ENCODE measurements at regions not wholly inside any gene's neighbourhood (a gene's known extent, or its start where the extent isn't known, plus 50 kb on each side); places are given as distances from the start of the nearest gene placed in this dataset.
"Not testable (repeated sequence)": the region's sequence is repeated elsewhere in the genome, so short reads cannot be mapped to it uniquely, and the experiment has no call there.

DNA sequence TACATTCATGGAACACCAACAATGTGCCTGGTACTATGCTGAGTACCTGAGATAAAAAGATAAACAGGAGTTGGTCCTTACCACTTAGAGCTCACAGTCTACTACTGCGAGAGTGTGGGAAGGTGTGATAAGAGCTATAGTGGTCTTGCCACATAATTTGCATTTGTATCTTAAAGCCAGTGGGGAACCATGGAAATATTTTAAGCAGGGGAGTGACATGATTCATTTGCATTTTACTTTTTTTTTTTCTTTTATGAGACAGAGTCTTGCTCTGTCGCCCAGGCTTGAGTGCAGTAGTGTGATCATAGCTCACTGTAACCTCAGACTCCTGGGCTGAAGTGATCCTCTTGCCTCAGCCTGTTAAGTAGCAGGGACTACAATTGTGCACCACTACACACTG is 53.6 kb downstream of the SRGAP2 start:
- DNase-seq: not testable (repeated sequence)

- DNase-seq: not testable (repeated sequence)
These were observed 58.1 kb downstream of the SRGAP2 start for GRCh38 chr1:206261473-206261872.

GRCh38 chr1:206262424-206262823 is 59.1 kb downstream of the SRGAP2 start:
- DNase-seq: not testable (repeated sequence)

GRCh38 chr1:206264916-206265315 is 61.6 kb downstream of the SRGAP2 start:
- not testable (repeated sequence) for DNase-seq

- not testable (repeated sequence) for DNase-seq
These were observed 67.8 kb downstream of the SRGAP2 start for GRCh38 chr1:206271153-206271552.

GRCh38 chr1:206273104-206273503 is 69.8 kb downstream of the SRGAP2 start:
- DNase-seq: not testable (repeated sequence)

DNA sequence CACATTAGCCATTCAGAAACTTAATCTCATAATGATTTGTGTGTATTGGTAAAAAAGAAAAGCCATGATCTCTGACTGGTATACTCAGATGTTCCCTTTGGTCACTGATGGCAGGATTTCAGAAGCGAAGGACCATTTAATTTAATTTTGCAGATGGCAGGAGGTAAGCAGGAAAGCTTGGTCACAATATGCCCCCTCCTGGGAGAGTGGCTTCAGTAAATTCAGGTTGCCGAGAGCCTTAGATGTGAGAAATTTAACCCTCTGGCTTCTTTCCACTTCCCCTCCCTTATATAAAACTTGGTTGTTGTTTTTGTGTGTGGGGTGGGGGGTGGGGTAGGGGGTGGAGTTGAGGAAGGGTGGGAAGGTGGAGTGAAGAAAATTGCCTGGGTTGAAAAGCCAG is 72.8 kb downstream of the SRGAP2 start:
- not testable (repeated sequence) for DNase-seq

DNA sequence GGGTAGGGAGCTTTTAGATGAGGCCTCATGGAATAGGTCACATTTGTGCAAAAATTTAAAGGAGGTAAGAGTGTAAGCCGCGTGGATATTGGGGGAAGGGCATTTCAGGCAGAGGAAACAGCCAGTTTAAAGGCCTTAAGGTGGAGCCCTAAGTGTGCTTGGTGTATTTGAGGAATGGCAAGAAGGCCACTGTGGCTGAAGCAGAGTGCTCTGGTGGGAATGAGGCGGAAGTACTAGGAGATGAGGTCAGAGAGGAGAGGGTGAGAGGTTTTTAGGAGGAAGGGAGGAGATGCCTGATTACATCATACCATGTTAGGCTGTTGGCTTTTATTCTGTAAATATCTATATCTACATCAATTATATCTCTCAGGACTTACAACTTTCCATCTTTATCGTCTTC is 75.3 kb downstream of the SRGAP2 start:
- DNase-seq: not testable (repeated sequence)

- DNase-seq: not testable (repeated sequence)
These were observed 77.3 kb downstream of the SRGAP2 start for GRCh38 chr1:206280683-206281082.

DNA sequence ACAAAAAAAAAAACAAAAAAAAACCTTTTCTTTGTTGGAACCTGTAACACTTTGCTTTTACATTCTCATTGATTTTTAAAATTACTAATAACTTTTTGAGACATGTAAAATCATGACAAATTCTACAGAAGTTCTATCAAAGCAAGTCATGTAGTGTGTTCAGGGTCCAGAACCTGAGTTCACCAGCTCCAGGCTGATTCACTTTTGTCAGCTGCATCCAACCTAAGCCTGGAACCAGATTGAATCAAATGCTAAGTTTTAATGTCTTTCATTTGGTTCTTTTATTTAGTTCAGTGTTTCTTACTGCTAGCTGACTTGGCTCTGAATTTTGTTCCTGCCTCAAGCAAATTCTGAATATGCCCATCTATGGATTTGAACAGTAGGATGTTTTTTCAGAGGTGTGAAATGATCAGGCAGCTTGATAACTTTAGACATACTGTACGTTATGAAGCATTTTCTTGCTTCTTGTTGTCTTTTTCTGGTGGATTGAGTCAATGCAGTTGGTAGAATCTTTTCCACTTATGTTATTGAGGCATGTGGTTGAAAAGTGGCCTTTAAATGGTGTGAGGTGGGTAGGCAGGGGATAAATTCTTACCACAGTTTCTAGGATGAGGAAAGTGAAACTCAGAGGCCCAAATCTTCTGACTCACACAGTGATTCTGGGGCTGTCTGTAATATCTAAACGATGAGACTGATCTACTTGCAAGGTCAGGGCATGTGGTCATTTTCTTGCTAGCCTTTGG is 78.7 kb downstream of the SRGAP2 start:
- DNase-seq: not testable (repeated sequence)

- DNase-seq: not testable (repeated sequence)
These were observed 82.0 kb downstream of the SRGAP2 start for GRCh38 chr1:206285024-206285960.

DNA sequence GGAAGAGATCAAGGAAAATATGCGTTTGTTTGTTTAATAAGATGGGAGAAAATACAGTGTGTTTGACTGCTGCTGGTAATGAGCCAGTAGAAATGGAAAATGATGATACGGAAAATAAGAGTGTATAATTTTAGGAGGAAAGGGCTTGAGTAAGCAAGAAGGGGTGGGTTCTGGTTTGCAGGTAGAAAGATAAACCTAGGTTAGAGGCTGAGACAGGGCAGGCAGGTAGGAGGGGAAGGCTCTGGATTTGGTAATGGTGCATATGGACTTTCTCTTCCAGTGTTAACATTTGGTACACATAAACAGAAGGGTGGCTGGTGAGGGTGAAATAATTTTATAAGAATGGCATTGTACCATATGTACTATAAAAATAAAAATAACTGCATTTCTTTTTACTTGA is 84.4 kb downstream of the SRGAP2 start:
- DNase-seq: not testable (repeated sequence)

- DNase-seq: not testable (repeated sequence)
These were observed 85.1 kb downstream of the SRGAP2 start for GRCh38 chr1:206288453-206288852.

DNA sequence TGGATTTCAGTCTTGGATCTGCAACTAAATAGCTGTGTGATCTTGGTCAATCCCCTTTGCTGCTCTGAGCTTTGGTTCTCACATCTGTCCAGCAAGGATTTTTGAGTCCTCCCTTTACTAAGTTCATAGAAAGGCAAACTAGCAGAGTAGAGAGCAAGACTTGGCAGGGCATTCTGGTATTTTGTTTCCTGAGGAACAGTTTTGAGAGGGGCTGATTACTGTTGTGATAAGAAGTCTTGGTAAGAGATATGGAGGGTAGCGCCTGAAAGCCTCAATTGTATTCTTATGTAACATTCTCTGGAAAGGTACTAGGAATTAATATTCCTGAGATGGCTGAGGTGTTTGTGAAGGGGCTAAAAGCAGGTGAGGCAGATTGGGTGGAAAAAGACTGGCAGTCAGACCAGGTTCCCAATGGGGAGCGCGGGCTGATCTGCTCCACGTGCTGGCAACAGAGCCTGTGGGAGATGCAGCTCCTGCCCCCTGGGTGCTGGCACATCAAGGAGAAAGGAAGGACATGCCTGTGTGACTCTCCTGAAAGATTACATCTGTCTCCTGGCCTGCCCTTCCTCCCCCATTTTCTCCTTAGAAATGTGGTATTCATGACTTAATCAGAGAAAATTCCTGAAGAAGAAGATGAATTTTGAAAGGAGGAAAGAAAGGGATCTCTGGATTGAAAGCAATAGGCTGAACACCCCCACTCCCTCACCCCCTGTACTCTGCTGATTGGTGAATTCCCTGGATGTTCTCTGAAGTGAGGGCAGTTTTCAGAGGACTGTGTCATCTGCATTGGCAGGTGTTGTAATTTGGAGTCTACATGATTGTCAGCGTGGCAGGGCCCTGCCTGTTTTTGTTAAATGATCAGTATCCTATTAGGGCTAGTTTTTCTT is 94.0 kb downstream of the SRGAP2 start:
- DNase-seq: not testable (repeated sequence)

- not testable (repeated sequence) for DNase-seq
These were observed 94.7 kb downstream of the SRGAP2 start for GRCh38 chr1:206298032-206298392.

DNA sequence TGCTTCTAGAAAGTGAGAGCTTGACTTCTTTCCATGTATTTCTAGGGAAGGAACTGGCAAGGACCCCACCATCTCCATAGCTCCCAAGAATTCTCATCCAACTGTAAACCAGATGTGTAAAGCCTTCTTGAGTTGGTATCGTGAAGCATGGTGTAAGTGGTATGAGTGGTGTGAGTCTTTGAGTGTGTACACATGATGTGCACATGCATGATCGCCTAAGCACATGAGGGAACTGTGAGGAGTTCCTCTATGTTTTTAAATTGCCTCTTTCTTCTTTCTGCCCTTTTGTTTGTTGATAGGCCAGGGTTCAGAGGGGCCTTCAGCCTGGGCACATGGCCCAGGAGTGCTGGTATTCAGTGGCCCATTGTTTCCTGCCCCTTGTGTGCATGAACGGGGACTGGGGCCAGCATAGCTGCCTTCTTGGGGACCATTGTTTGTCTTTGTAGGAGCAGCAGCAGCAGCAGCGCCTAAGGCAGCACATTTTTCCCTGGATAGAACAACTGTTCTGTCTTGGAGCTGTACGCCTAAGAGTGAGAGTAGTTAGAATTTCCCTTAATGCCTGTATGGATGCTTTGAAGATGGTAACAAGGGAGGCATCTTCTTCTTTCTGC is 95.9 kb downstream of the SRGAP2 start:
- not testable (repeated sequence) for DNase-seq

GRCh38 chr1:206299942-206300341 is 96.6 kb downstream of the SRGAP2 start:
- DNase-seq: not testable (repeated sequence)

DNA sequence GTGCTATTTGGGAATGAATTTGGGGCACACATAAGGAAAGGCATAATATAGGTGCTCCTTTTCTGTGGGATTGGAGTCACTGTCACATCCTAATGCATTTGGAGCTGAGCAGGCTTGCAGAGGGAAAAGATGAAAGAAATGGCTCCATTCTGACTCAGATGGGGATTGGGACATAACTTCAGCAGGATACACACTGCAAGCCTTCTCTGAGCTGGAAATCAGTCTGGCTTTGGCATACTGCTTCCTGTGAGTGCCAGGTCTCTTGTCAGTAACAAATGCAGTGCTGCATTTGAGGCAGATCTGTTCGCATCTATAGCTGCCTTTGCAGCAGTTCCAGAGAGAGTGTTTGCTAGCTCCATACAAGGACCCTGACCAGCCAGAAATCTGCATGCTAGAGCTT is 98.7 kb downstream of the SRGAP2 start:
- DNase-seq: not testable (repeated sequence)

- not testable (repeated sequence) for DNase-seq
These were observed 104.1 kb downstream of the SRGAP2 start for GRCh38 chr1:206307442-206307841.

DNA sequence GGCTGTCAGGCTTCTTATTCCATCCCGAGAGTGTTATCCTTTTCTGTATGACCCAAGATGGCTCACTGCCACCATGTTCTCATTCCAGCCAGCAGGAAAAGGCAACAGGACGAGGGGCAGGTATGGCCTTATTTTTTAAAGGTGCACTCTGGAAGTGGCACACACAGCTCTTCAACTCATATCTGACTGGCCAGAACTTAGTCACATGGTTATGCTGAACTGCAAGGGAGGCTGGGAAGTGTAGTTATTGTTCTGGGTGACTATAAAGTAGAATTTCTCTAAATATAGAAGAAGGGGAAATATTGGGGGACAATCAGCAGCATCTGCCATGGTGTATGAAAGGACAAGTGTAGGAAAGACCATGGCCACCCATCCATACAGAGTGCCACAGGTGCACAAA is 107.6 kb downstream of the SRGAP2 start:
- not testable (repeated sequence) for DNase-seq

DNA sequence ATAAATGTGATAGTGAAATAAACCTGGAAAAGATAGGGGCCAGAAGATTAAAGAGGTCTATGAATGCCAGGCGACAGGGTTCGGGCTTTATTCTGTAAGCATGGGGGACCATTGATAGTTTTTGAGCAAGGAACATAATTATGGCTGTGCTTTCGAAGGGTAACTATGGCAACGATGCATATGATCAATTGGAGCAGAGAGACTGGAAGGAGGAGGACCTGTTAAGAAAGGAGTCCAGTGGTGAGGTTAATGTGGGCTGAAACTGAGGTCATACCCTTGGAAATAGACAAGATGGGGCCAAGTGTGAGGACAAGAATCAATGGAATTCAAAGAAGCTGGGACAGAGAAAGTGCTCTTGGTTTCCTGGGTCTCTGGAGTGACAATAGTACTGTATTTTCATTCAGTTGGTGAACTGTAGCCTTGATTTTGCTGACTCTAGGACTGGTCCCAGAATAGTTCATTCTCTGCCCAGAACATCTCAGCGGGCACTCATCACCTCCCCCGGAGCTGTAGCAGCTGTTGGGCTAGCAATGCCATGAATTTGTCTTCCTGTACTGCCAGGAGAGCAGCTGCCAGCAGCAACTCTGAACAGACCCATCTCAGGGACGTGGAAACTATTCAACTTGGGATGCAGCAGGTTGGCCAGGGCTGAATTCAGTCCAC is 108.4 kb downstream of the SRGAP2 start:
- not testable (repeated sequence) for DNase-seq

DNA sequence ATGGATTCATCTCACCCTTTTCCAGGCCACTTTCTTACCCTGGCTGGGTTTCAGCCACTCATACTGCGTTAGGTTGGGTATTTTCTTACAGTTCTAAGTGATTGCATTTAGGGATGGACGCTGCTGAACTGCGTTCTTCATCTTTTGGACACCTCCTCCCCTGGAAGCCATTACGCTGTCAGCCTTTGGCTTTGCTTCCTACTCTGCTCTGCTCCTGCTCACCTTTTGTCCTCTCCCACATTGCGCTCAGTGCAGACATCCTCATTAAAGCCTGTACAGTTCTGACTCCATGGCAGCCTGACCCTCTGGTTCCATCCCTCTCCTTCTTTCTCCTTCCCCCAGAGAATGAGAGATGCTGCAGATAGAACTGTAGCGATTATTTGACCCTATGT is 108.9 kb downstream of the SRGAP2 start:
- DNase-seq: not testable (repeated sequence)
